Activated CD8-positive, alpha-beta memory T cell treated with anti-CD3 and anti-CD28 coated beads, Interleukin-2, amount 50 U/mL, for 24 hours (primary cell): ENCODE measurements at regions not wholly inside any gene's neighbourhood (a gene's known extent, or its start where the extent isn't known, plus 50 kb on each side); places are given as distances from the start of the nearest gene placed in this dataset.

Experiments
- DNase-seq: peaks from one replicate; pipeline ENCODE4 v3.0.0-alpha.2; 2020; ENCODE audit errors: extremely low read depth

- no peak for DNase-seq
Observed at GRCh38 chr5:68407311-68408239, 192.0 kb downstream of the PIK3R1 start.

- no peak for DNase-seq
Observed at GRCh38 chr5:68408345-68408871, 192.9 kb downstream of the PIK3R1 start.

- no peak for DNase-seq
Observed at GRCh38 chr5:68409259-68409658, 193.7 kb downstream of the PIK3R1 start.

GRCh38 chr5:68411161-68411560 lies 195.6 kb downstream of the PIK3R1 start:
- DNase-seq = no peak

- DNase-seq = no peak
Observed at GRCh38 chr5:68415177-68416085, 199.9 kb downstream of the PIK3R1 start.

- no peak for DNase-seq
Observed at GRCh38 chr5:68416714-68417113, 201.2 kb downstream of the PIK3R1 start.

GRCh38 chr5:68418201-68418600 lies 202.6 kb downstream of the PIK3R1 start:
- no peak for DNase-seq

GRCh38 chr5:68418680-68419079 lies 203.1 kb downstream of the PIK3R1 start:
- DNase-seq = no peak

- DNase-seq = no peak
Observed at GRCh38 chr5:68419081-68419636, 203.6 kb downstream of the PIK3R1 start.

- no peak for DNase-seq
Observed at GRCh38 chr5:68419637-68420452, 204.3 kb downstream of the PIK3R1 start.

- no peak for DNase-seq
Observed at GRCh38 chr5:68420476-68421344, 205.2 kb downstream of the PIK3R1 start.

GRCh38 chr5:68421485-68422220 lies 206.1 kb downstream of the PIK3R1 start:
- no peak for DNase-seq

- DNase-seq = no peak
Observed at GRCh38 chr5:68423154-68423811, 207.7 kb downstream of the PIK3R1 start.

- DNase-seq = no peak
Observed at GRCh38 chr5:68424799-68425537, 209.4 kb downstream of the PIK3R1 start.

- DNase-seq = no peak
Observed at GRCh38 chr5:68426586-68426985, 211.0 kb downstream of the PIK3R1 start.

GRCh38 chr5:68428231-68428811 lies 212.8 kb downstream of the PIK3R1 start:
- no peak for DNase-seq

- no peak for DNase-seq
Observed at GRCh38 chr5:68429510-68429909, 214.0 kb downstream of the PIK3R1 start.

GRCh38 chr5:68430279-68430678 lies 214.7 kb downstream of the PIK3R1 start:
- DNase-seq = no peak
